GM06990 (cell line): ENCODE measurements at regions not wholly inside any gene's neighbourhood (a gene's known extent, or its start where the extent isn't known, plus 50 kb on each side); places are given as distances from the start of the nearest gene placed in this dataset.

Experiments used
- DNase-seq: peaks from one replicate; pipeline ENCODE4 v3.0.0-alpha.2; 2011; ENCODE audit not compliant: insufficient read length; ENCODE audit errors: extremely low read depth
- H3K27me3 ChIP-seq: replicated peaks from 2 replicates; pipeline ENCODE4 v1.6.0; 2011; ENCODE audit warnings: low read length; ENCODE audit not compliant: control insufficient read depth, insufficient read depth
- H3K36me3 ChIP-seq: 2 replicates; pipeline ENCODE4 v1.5.1; 2011; ENCODE audit warnings: low read length; ENCODE audit not compliant: control insufficient read depth, insufficient read depth
- H3K4me3 ChIP-seq: replicated peaks from 2 replicates; pipeline ENCODE4 v1.5.1; 2011; ENCODE audit warnings: low read depth, mild to moderate bottlenecking, control low read depth, low read length
- TF ChIP-seq, protein P1 (sequence below): IDR thresholded peaks from 2 replicates; pipeline ENCODE4 v1.5.1; 2011; ENCODE audit warnings: low read length, control low read depth, mild to moderate bottlenecking, inconsistent platforms; ENCODE audit not compliant: insufficient read depth, poor library complexity, severe bottlenecking

- TF ChIP-seq, protein P1, sequence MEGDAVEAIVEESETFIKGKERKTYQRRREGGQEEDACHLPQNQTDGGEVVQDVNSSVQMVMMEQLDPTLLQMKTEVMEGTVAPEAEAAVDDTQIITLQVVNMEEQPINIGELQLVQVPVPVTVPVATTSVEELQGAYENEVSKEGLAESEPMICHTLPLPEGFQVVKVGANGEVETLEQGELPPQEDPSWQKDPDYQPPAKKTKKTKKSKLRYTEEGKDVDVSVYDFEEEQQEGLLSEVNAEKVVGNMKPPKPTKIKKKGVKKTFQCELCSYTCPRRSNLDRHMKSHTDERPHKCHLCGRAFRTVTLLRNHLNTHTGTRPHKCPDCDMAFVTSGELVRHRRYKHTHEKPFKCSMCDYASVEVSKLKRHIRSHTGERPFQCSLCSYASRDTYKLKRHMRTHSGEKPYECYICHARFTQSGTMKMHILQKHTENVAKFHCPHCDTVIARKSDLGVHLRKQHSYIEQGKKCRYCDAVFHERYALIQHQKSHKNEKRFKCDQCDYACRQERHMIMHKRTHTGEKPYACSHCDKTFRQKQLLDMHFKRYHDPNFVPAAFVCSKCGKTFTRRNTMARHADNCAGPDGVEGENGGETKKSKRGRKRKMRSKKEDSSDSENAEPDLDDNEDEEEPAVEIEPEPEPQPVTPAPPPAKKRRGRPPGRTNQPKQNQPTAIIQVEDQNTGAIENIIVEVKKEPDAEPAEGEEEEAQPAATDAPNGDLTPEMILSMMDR = no peak
- Histone ChIP-seq H3K4me3 (no peak overlapping the region), H3K27me3 (no peaks in the 10 kb centered on the region), H3K36me3 (no peaks in the 10 kb centered on the region)
- DNase-seq = no peak
Measured at GRCh38 chr2:143881246-143881645, 638.7 kb downstream of the ZEB2 start.

- H3K36me3 ChIP-seq = no peaks in the 10 kb centered on the region
- DNase-seq = no peak
- TF ChIP-seq, protein P1 = no peak
- no peak overlapping the region for H3K4me3 ChIP-seq
- H3K27me3 ChIP-seq = no peaks in the 10 kb centered on the region
Measured at GRCh38 chr2:143877876-143878530, 641.9 kb downstream of the ZEB2 start.

GRCh38 chr2:143877056-143877455, 642.9 kb downstream of the ZEB2 start:
- Histone ChIP-seq H3K4me3 (no peak overlapping the region), H3K36me3 (no peaks in the 10 kb centered on the region), H3K27me3 (no peaks in the 10 kb centered on the region)
- TF ChIP-seq, protein P1 = no peak
- DNase-seq = no peak

DNA sequence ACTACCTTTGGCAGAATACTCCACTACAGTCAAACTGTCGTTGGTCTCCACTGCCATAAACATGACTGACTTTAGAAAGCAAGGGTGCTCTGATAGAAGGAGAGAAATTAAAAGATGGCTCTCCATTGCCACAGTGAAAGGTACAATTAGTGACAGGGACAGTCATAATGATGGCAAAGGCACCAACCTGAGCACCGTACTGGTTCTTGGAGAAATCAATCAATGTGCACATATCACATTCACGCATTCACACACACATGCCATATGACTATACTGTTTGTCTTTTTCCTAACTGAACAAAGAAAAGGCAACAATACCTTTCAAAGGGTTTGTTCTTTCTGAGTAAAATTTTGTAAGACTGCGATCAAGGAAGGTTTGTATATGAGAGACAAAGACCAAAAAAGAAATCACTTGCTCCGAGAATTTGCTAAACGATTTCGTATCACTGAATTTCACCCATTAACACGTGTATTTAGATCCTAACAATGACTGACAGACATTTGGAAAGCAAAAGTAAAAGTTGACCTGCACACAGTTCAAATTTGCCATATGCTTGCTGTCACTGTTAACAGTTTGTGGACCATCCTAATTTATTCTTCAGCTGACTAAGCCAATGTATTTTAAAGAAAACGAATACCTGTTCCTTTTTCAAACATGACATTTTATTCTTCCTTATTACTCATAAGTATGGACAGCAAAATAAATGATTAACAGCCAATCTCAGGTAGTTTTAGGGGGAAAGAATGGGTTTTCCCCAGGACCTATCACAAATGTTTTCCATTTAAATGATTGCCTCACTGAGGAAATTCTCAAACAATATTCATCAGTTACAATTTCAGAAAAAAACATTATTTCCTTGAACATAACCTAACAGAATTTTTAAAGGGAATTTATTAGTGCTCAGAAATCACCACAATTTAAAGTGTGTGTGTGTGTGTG, 644.4 kb downstream of the ZEB2 start:
- Histone ChIP-seq H3K36me3 (no peaks in the 10 kb centered on the region), H3K4me3 (no peak overlapping the region), H3K27me3 (no peaks in the 10 kb centered on the region)
- TF ChIP-seq, protein P1 = no peak
- DNase-seq = no peak

DNA sequence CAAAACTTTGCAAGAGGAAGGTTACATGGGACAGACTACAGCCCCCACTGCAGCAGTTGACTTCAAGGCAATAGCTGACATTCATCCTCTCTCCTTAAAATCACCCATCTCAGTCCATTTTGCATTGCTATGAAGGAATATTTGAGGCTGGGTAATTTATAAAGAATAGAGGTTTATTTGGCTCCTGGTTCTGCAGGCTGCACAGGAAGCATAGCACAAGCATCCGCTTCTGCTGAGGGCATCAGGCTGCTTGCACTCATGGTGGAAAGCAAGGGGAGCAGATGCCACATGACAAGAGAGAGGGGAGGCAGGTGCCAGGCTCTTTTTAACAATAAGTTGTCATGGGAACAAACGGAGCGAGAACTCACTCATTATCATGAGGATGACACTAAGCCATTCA, 646.0 kb downstream of the ZEB2 start:
- no peak for DNase-seq
- H3K27me3 ChIP-seq = no peaks in the 10 kb centered on the region
- H3K4me3 ChIP-seq = no peak overlapping the region
- no peaks in the 10 kb centered on the region for H3K36me3 ChIP-seq
- TF ChIP-seq, protein P1 = no peak
